Activated CD8-positive, alpha-beta T cell treated with anti-CD3 and anti-CD28 coated beads for 36 hours (primary cell): ENCODE measurements at regions not wholly inside any gene's neighbourhood (a gene's known extent, or its start where the extent isn't known, plus 50 kb on each side); places are given as distances from the start of the nearest gene placed in this dataset.

ENCODE experiments used
- ATAC-seq: fragments of 200-7000 bp; cut with Tn5 transposase; one replicate; pipeline ENCODE4 v1.10.0; 2021; ENCODE audit warnings: mild to moderate bottlenecking, moderate library complexity
- CTCF ChIA-PET: fragments of 350-600 bp; sonication (Branson Sonifier 250); formaldehyde crosslinking; loops from one replicate; lab custom pipeline; 2021; ENCODE audit warnings: antibody characterized with exemption; lab: Charles Lee
- POLR2A ChIA-PET: fragments of 350-600 bp; sonication (Branson Sonifier 250); formaldehyde crosslinking; loops from one replicate; lab custom pipeline; 2021; ENCODE audit warnings: antibody characterized with exemption; lab: Charles Lee
- DNase-seq: peaks from one replicate; pipeline ENCODE4 v3.0.0-alpha.2; 2020
- H3K27ac Mint-ChIP-seq: one replicate; pipeline ENCODE4 v1.8.0; 2021; ENCODE audit warnings: mild to moderate bottlenecking, mixed read lengths
- H3K27me3 Mint-ChIP-seq: one replicate; pipeline ENCODE4 v1.8.0; 2021; ENCODE audit warnings: mixed read lengths
- H3K36me3 Mint-ChIP-seq: one replicate; pipeline ENCODE4 v1.8.0; 2021; ENCODE audit warnings: low read depth, mixed read lengths
- H3K4me1 Mint-ChIP-seq: one replicate; pipeline ENCODE4 v1.8.0; 2021; ENCODE audit warnings: low read depth, mixed read lengths
- H3K4me3 Mint-ChIP-seq: one replicate; pipeline ENCODE4 v1.8.0; 2021; ENCODE audit warnings: mild to moderate bottlenecking, moderate library complexity, mixed read lengths
- H3K9me3 Mint-ChIP-seq: one replicate; pipeline ENCODE4 v1.8.0; 2021; ENCODE audit warnings: mixed read lengths
- intact Hi-C: fragments of 100-400 bp; cut with micrococcal nuclease; formaldehyde crosslinking; loops from one replicate; pipeline ENCODE4 v1.10.0; 2022
- TF ChIP-seq, protein P1 (sequence below): fragments of 200-600 bp; IDR thresholded peaks from one replicate; pipeline ENCODE4 v1.8.0; 2022; ENCODE audit warnings: antibody characterized with exemption, mild to moderate bottlenecking

DNA sequence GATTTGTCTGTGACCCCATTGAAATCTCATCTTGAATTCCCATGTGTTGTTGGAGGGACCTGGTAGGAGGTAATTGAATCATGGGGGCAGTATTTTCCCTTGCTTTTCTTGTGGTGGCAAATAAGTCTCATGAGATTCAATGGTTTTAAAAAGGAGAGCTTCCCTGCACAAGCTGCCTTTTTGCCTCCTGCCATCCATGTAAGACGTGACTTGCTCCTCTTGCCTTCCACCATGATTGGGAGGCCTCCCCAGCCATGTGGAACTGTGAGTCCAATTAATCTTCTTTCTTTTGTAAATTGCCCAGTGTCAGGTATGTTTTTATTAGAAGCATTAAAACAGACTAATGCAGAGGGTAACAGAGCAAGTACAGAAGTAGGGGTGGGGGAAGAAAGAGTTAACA lies 1097.0 kb upstream of the ADGRB3 start:
- ATAC-seq, result no peak
- no peaks in the 10 kb centered on the region for H3K4me1 Mint-ChIP-seq
- no peak overlapping the region for H3K27ac Mint-ChIP-seq
- no peak overlapping the region for H3K4me3 Mint-ChIP-seq
- TF ChIP-seq, protein P1, sequence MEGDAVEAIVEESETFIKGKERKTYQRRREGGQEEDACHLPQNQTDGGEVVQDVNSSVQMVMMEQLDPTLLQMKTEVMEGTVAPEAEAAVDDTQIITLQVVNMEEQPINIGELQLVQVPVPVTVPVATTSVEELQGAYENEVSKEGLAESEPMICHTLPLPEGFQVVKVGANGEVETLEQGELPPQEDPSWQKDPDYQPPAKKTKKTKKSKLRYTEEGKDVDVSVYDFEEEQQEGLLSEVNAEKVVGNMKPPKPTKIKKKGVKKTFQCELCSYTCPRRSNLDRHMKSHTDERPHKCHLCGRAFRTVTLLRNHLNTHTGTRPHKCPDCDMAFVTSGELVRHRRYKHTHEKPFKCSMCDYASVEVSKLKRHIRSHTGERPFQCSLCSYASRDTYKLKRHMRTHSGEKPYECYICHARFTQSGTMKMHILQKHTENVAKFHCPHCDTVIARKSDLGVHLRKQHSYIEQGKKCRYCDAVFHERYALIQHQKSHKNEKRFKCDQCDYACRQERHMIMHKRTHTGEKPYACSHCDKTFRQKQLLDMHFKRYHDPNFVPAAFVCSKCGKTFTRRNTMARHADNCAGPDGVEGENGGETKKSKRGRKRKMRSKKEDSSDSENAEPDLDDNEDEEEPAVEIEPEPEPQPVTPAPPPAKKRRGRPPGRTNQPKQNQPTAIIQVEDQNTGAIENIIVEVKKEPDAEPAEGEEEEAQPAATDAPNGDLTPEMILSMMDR, result no peak
- intact Hi-C loops, result no loop called here
- H3K9me3 Mint-ChIP-seq, result peaks cover 23% of the 10 kb centered on the region
- H3K36me3 Mint-ChIP-seq, result no peaks in the 10 kb centered on the region
- DNase-seq, result no peak
- no peaks in the 10 kb centered on the region for H3K27me3 Mint-ChIP-seq
- CTCF ChIA-PET, result no interaction called here
- POLR2A ChIA-PET, result no interaction called here

DNA sequence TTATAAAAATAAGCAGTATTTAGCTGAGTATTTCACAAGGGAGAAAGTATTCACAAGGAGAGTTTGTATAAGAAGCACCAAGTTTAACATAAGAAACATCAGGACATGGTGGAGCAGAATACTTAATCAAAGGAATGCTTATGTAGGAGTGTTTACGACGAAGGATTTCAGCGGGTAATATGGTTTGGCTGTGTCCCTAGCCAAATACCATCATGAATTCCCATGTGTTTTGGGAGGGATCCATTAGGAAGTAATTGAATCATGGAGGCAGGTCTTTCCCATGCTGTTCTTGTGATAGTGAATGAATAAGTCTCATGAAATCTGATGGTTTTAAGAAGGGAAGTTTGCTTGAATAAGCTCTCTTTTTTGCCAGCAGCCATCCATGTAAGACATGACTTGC lies 1099.1 kb upstream of the ADGRB3 start:
- peaks cover 15% of the 10 kb centered on the region for H3K9me3 Mint-ChIP-seq
- no peak overlapping the region for H3K27ac Mint-ChIP-seq
- H3K4me1 Mint-ChIP-seq, result no peaks in the 10 kb centered on the region
- no peak overlapping the region for H3K4me3 Mint-ChIP-seq
- no peak for ATAC-seq
- DNase-seq, result no peak
- no peaks in the 10 kb centered on the region for H3K27me3 Mint-ChIP-seq
- TF ChIP-seq, protein P1, result no peak
- ChIA-PET POLR2A (no interaction called here), CTCF (no interaction called here)
- no peaks in the 10 kb centered on the region for H3K36me3 Mint-ChIP-seq
- intact Hi-C loops, result no loop called here

DNA sequence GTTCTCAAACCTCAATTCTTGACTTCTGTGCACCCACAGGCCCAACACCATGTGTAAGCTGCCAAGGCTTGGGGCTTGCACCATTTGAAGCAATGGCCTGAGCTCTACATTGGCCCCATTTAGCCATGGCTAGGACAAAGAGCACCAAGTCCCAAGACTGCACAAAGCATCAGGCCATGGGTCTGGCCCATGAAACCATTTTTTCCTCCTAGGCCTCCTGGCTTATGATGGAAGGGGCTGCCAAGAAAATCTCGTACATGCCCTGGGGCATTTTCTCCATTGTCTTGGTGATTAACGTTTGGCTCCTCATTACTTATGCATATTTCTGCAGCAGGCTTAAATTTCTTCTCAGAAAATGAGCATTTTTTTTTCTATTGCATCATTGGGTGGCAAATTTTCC lies 1128.7 kb upstream of the ADGRB3 start:
- no peaks in the 10 kb centered on the region for H3K27me3 Mint-ChIP-seq
- TF ChIP-seq, protein P1, result no peak
- intact Hi-C loops, result no loop called here
- H3K4me3 Mint-ChIP-seq, result no peak overlapping the region
- DNase-seq (no peak), ATAC-seq (no peak)
- no peak overlapping the region for H3K27ac Mint-ChIP-seq
- H3K9me3 Mint-ChIP-seq, result peaks cover 19% of the 10 kb centered on the region
- CTCF ChIA-PET, result no interaction called here
- H3K36me3 Mint-ChIP-seq, result no peaks in the 10 kb centered on the region
- POLR2A ChIA-PET, result no interaction called here
- H3K4me1 Mint-ChIP-seq, result no peaks in the 10 kb centered on the region

DNA sequence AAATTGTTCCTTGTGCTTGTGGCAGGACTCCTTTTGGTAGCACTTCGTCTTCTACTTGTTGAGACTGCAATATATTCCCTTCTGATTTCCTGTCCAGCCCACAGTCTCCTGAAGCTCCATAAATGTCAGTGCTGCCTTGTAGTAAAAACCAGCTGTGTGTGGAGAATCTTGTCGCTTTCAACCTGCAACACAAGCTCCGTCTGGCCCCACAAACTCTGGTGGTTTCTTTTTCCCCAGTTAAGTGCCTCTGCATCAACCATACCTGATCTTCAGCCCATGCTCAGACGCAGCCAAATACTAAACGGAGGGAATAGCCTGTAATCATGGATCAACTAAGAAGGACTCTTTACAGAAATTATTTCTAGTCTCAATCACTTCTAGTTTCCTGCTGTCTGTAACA lies 1133.3 kb upstream of the ADGRB3 start:
- ATAC-seq (no peak), DNase-seq (no peak)
- H3K36me3 Mint-ChIP-seq, result no peaks in the 10 kb centered on the region
- CTCF ChIA-PET, result no interaction called here
- POLR2A ChIA-PET, result no interaction called here
- H3K4me1 Mint-ChIP-seq, result no peaks in the 10 kb centered on the region
- peaks cover 14% of the 10 kb centered on the region for H3K9me3 Mint-ChIP-seq
- intact Hi-C loops, result no loop called here
- H3K4me3 Mint-ChIP-seq, result no peak overlapping the region
- no peaks in the 10 kb centered on the region for H3K27me3 Mint-ChIP-seq
- H3K27ac Mint-ChIP-seq, result no peak overlapping the region
- TF ChIP-seq, protein P1, result no peak

DNA sequence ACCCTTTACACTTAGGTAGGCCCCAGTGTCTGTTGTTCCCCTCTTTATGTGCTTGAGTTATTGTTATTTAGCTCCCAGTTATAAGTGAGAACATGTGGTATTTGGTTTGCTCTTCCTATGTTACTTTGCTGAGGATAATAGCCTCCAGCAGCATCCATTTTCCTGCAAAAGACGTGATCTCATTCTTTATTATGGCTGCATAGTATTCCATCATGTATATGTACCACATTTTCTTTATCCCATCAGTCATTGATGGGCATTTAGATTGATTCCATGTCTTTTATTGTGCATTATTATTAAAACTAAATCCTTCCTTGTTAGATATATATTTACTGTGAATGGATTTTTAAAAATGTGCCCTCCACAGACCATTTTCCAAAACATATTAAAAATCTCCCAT lies 1137.3 kb upstream of the ADGRB3 start:
- ChIA-PET POLR2A (no interaction called here), CTCF (no interaction called here)
- DNase-seq, result no peak
- Mint-ChIP-seq H3K27me3 (no peaks in the 10 kb centered on the region), H3K9me3 (peaks cover 10% of the 10 kb centered on the region), H3K36me3 (no peaks in the 10 kb centered on the region), H3K27ac (no peak overlapping the region), H3K4me1 (no peaks in the 10 kb centered on the region), H3K4me3 (no peak overlapping the region)
- ATAC-seq, result no peak
- intact Hi-C loops, result no loop called here
- TF ChIP-seq, protein P1, result no peak
